Uterus (tissue), 3 donors: ENCODE measurements at regions not wholly inside any gene's neighbourhood (a gene's known extent, or its start where the extent isn't known, plus 50 kb on each side); places are given as distances from the start of the nearest gene placed in this dataset.

Experiments
- DNase-seq, 2 donors: peaks; one replicate each; pipeline ENCODE4 v3.0.0-alpha.2; 2019 to 2020
- H3K27ac ChIP-seq, 2 donors: fragments of 200-600 bp; sonication (generic); 1 replicate in 1 of 2; 2 replicates in 1 of 2; pipeline ENCODE4 v1.5.1; 2016 to 2018
- H3K27me3 ChIP-seq, 2 donors: fragments of 200-600 bp; sonication (generic); one replicate each; pipeline ENCODE4 v1.5.1; 2018 to 2019; ENCODE audit warnings: control low read depth in 1 of 2
- H3K36me3 ChIP-seq, 2 donors: fragments of 200-600 bp; sonication (generic); one replicate each; pipeline ENCODE4 v1.5.1; 2019; ENCODE audit warnings: control low read depth in 1 of 2
- H3K4me1 ChIP-seq, 2 donors: fragments of 200-600 bp; sonication (generic); one replicate each; pipeline ENCODE4 v1.5.1; 2018 to 2019; ENCODE audit warnings: control low read depth in 1 of 2
- H3K4me3 ChIP-seq, 2 donors: fragments of 200-600 bp; sonication (generic); 1 replicate in 1 of 2; 2 replicates in 1 of 2; pipeline ENCODE4 v1.5.1; 2018 to 2019; ENCODE audit warnings: mild to moderate bottlenecking in 1 of 2
- H3K9me3 ChIP-seq, 2 donors: fragments of 200-600 bp; sonication (generic); one replicate each; pipeline ENCODE4 v1.5.1; 2019; ENCODE audit warnings: control low read depth in 1 of 2
- CTCF ChIP-seq, 4 experiments: fragments of 200-600 bp in 2 of 4; fragments of 450-650 bp in 2 of 4; sonication (generic) in 2 of 4; IDR thresholded peaks; one replicate each; pipeline ENCODE4 v1.5.1; 2016 to 2019; ENCODE audit warnings: antibody characterized with exemption in 4 of 4, mild to moderate bottlenecking in 2 of 4, moderate library complexity in 1 of 4
- POLR2A ChIP-seq, 2 donors: fragments of 450-650 bp; IDR thresholded peaks; one replicate each; pipeline ENCODE4 v1.6.1; 2016; ENCODE audit warnings: antibody characterized with exemption in 2 of 2, mild to moderate bottlenecking in 1 of 2, moderate library complexity in 1 of 2
- intact Hi-C: fragments of 100-400 bp; cut with DNase I; formaldehyde crosslinking; loops from one replicate; pipeline ENCODE4 v1.15.1; 2023; ENCODE audit warnings: low total_unique reads
- donor health status: DM: yes; HTN: yes; CAD: no.

- TF ChIP-seq POLR2A (IDR thresholded peaks at IDR 0.05) (no peak), CTCF (IDR thresholded peaks at IDR 0.05) (no peak)
- H3K4me3 ChIP-seq, result no peak overlapping the region
- intact Hi-C loops, result no loop called here
- H3K4me1 ChIP-seq, result peaks cover 0 to 5% of the 10 kb centered on the region in 2 donors
- H3K36me3 ChIP-seq, result no peaks in the 10 kb centered on the region
- no peaks in the 10 kb centered on the region for H3K9me3 ChIP-seq
- no peak overlapping the region for H3K27ac ChIP-seq
- no peak for DNase-seq
- no peaks in the 10 kb centered on the region for H3K27me3 ChIP-seq
These were observed 149.2 kb downstream of the OMA1 start for GRCh38 chr1:58397187-58397820.

- no peak for TF ChIP-seq CTCF (IDR thresholded peaks at IDR 0.05)
- H3K27ac ChIP-seq, result no peak overlapping the region
- H3K36me3 ChIP-seq, result no peaks in the 10 kb centered on the region
- intact Hi-C loops, result no loop called here
- no peak overlapping the region for H3K4me3 ChIP-seq
- no peaks in the 10 kb centered on the region for H3K9me3 ChIP-seq
- DNase-seq, result no peak
- no peaks in the 10 kb centered on the region for H3K27me3 ChIP-seq
- H3K4me1 ChIP-seq, result no peaks in the 10 kb centered on the region
These were observed 150.4 kb downstream of the OMA1 start for GRCh38 chr1:58396150-58396549.

- no peak for TF ChIP-seq POLR2A (IDR thresholded peaks at IDR 0.05)
- no peak for TF ChIP-seq CTCF (IDR thresholded peaks at IDR 0.05)
- Histone ChIP-seq H3K27ac (no peak overlapping the region), H3K4me3 (no peak overlapping the region), H3K4me1 (no peaks in the 10 kb centered on the region), H3K27me3 (no peaks in the 10 kb centered on the region), H3K9me3 (no peaks in the 10 kb centered on the region), H3K36me3 (no peaks in the 10 kb centered on the region)
- intact Hi-C loops, result no loop called here
- no peak for DNase-seq
These were observed 151.2 kb downstream of the OMA1 start for GRCh38 chr1:58395355-58395754.

DNA sequence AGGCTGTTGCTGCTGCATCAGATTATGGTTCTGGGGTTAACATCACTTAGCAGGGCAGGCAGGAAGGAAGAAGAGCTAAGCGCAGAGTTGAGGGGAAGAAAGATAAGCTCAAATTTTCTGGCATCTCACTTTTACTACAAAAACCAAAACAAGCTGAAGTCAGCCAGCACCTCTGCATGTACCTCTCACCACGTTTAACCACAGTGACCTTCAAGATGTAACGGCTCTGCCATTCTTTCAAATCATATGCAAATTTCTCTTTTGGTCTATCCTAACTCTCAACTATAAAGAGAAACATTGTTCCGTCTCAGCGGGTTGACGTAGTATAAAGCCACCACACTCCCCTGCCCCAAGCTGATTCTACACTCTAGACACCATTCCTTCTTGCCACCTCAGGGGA, 154.4 kb downstream of the OMA1 start:
- H3K4me3 ChIP-seq, result no peak overlapping the region
- H3K27ac ChIP-seq, result no peak overlapping the region
- no peaks in the 10 kb centered on the region for H3K27me3 ChIP-seq
- H3K4me1 ChIP-seq, result no peaks in the 10 kb centered on the region
- DNase-seq, result no peak
- H3K9me3 ChIP-seq, result no peaks in the 10 kb centered on the region
- intact Hi-C loops, result no loop called here
- no peaks in the 10 kb centered on the region for H3K36me3 ChIP-seq
- no peak for TF ChIP-seq POLR2A (IDR thresholded peaks at IDR 0.05)
- TF ChIP-seq CTCF (IDR thresholded peaks at IDR 0.05), result no peak

DNA sequence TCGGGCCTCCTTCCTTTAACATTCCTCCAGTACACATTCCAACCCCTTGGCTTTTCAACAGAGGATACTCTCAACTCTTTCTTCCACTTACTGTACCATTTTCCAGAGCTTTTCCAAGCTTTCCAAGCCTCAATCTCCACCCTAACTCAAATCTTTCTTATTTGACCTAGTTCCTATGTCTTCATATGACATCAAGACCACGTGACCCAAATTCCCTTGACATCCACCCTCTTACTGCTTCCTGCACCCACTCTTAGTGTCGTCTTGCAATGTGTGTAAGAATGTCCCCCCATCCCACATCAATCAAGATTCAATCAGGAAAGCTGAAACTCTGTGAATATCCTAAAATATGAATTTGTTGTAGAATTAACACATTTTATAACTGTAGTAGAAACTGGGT, 155.0 kb downstream of the OMA1 start:
- Histone ChIP-seq H3K27me3 (no peaks in the 10 kb centered on the region), H3K36me3 (no peaks in the 10 kb centered on the region), H3K27ac (no peak overlapping the region), H3K4me1 (no peaks in the 10 kb centered on the region), H3K4me3 (no peak overlapping the region), H3K9me3 (no peaks in the 10 kb centered on the region)
- TF ChIP-seq CTCF (IDR thresholded peaks at IDR 0.05), result no peak
- no peak for TF ChIP-seq POLR2A (IDR thresholded peaks at IDR 0.05)
- intact Hi-C loops, result no loop called here
- DNase-seq, result no peak
